ENCODE measurements at regions not wholly inside any gene's neighbourhood (a gene's known extent, or its start where the extent isn't known, plus 50 kb on each side); places are given as distances from the start of the nearest gene placed in this dataset.

GRCh38 chr15:35723120-35723847, 177.3 kb upstream of the DPH6 start:
- no peaks in the 10 kb centered on the region for H3K36me3 ChIP-seq (ENCODE audit: control insufficient read depth in 1 of 2, insufficient read depth in 2 of 2, low read depth in 1 of 2, low read length in 2 of 2)
- no peak overlapping the region for H3K23ac ChIP-seq (ENCODE audit: low read length in 2 of 2)
- no peak overlapping the region for H3K4me3 ChIP-seq (ENCODE audit: insufficient read depth in 1 of 2, low read depth in 1 of 2, low read length in 2 of 2)
- H2BK120ac ChIP-seq (ENCODE audit: low read depth, low read length): no peak overlapping the region
- no peak overlapping the region for H4K91ac ChIP-seq (ENCODE audit: low read length)
- no peak overlapping the region for H2BK15ac ChIP-seq (ENCODE audit: low read depth, poor library complexity, severe bottlenecking)
- H3K14ac ChIP-seq (ENCODE audit: low read length in 2 of 2): no peak overlapping the region
- H2BK12ac ChIP-seq (ENCODE audit: low read length in 2 of 2): peak overlapping the region in 1 of 2 experiments; percentile 3
- no peaks in the 10 kb centered on the region for H3K27me3 ChIP-seq (ENCODE audit: control insufficient read depth in 1 of 2, insufficient read depth in 1 of 2, low read length in 2 of 2)
- H4K8ac ChIP-seq (ENCODE audit: low read length): no peak overlapping the region
- no peak overlapping the region for H3K4me2 ChIP-seq (ENCODE audit: low read length, poor library complexity, severe bottlenecking)
- H2AK5ac ChIP-seq (ENCODE audit: low read length, severe bottlenecking): no peak overlapping the region
- no peak overlapping the region for H3K4ac ChIP-seq (ENCODE audit: low read depth in 1 of 2, low read length in 2 of 2)
- no peak overlapping the region for H3K27ac ChIP-seq (ENCODE audit: low read length, poor library complexity, severe bottlenecking)
- 98% methylated on average over 4 of the region's 5 CpGs for WGBS
- no peaks in the 10 kb centered on the region for H3K79me1 ChIP-seq (replicated peaks; ENCODE audit: low read length, poor library complexity, severe bottlenecking)
- H2BK5ac ChIP-seq (ENCODE audit: low read depth, low read length, poor library complexity, severe bottlenecking): no peak overlapping the region
- no peak overlapping the region for H2AFZ ChIP-seq (ENCODE audit: low read depth, low read length)
- no peaks in the 10 kb centered on the region for H3K9me3 ChIP-seq (ENCODE audit: control insufficient read depth, low read length)
- DNase-seq: no peak
- no peak overlapping the region for H3K18ac ChIP-seq (ENCODE audit: low read depth in 1 of 2, low read length in 2 of 2)
- peaks cover 3% of the 10 kb centered on the region for H3K4me1 ChIP-seq (ENCODE audit: control insufficient read depth, insufficient read depth, low read depth, low read length)
- no peak overlapping the region for H3K9ac ChIP-seq (ENCODE audit: low read length)

GRCh38 chr15:35723852-35724251, 177.9 kb upstream of the DPH6 start:
- Histone ChIP-seq H2BK5ac (ENCODE audit: low read depth, low read length, poor library complexity, severe bottlenecking) (no peak overlapping the region), H3K9ac (ENCODE audit: low read length) (no peak overlapping the region), H3K4ac (ENCODE audit: low read depth in 1 of 2, low read length in 2 of 2) (peak overlapping the region in 1 of 2 experiments; percentile 60), H3K79me1 (replicated peaks; ENCODE audit: low read length, poor library complexity, severe bottlenecking) (no peaks in the 10 kb centered on the region), H4K8ac (ENCODE audit: low read length) (peak overlapping the region; percentile 1), H3K23ac (ENCODE audit: low read length in 2 of 2) (no peak overlapping the region), H3K14ac (ENCODE audit: low read length in 2 of 2) (no peak overlapping the region), H2AFZ (ENCODE audit: low read depth, low read length) (no peak overlapping the region), H4K91ac (ENCODE audit: low read length) (peak overlapping the region; percentile 70), H2BK12ac (ENCODE audit: low read length in 2 of 2) (peak overlapping the region in 1 of 2 experiments; percentile 96), H3K4me2 (ENCODE audit: low read length, poor library complexity, severe bottlenecking) (no peak overlapping the region), H3K4me3 (ENCODE audit: insufficient read depth in 1 of 2, low read depth in 1 of 2, low read length in 2 of 2) (no peak overlapping the region), H3K36me3 (ENCODE audit: control insufficient read depth in 1 of 2, insufficient read depth in 2 of 2, low read depth in 1 of 2, low read length in 2 of 2) (no peaks in the 10 kb centered on the region), H3K9me3 (ENCODE audit: control insufficient read depth, low read length) (no peaks in the 10 kb centered on the region), H3K4me1 (ENCODE audit: control insufficient read depth, insufficient read depth, low read depth, low read length) (peaks cover 3% of the 10 kb centered on the region), H3K27ac (ENCODE audit: low read length, poor library complexity, severe bottlenecking) (peak overlapping the region; percentile 60), H2AK5ac (ENCODE audit: low read length, severe bottlenecking) (no peak overlapping the region), H3K27me3 (ENCODE audit: control insufficient read depth in 1 of 2, insufficient read depth in 1 of 2, low read length in 2 of 2) (no peaks in the 10 kb centered on the region), H3K18ac (ENCODE audit: low read depth in 1 of 2, low read length in 2 of 2) (peak overlapping the region in 1 of 2 experiments; percentile 79), H2BK120ac (ENCODE audit: low read depth, low read length) (no peak overlapping the region), H2BK15ac (ENCODE audit: low read depth, poor library complexity, severe bottlenecking) (peak overlapping the region; percentile 49)
- no peak for DNase-seq
- WGBS: 97% methylated on average over 2 of the region's 4 CpGs

GRCh38 chr15:35724626-35725025, 178.7 kb upstream of the DPH6 start:
- no peak overlapping the region for H2BK15ac ChIP-seq (ENCODE audit: low read depth, poor library complexity, severe bottlenecking)
- no peaks in the 10 kb centered on the region for H3K9me3 ChIP-seq (ENCODE audit: control insufficient read depth, low read length)
- H2AFZ ChIP-seq (ENCODE audit: low read depth, low read length): no peak overlapping the region
- H3K4me2 ChIP-seq (ENCODE audit: low read length, poor library complexity, severe bottlenecking): no peak overlapping the region
- no peak overlapping the region for H4K91ac ChIP-seq (ENCODE audit: low read length)
- no peak overlapping the region for H2BK5ac ChIP-seq (ENCODE audit: low read depth, low read length, poor library complexity, severe bottlenecking)
- H3K36me3 ChIP-seq (ENCODE audit: control insufficient read depth in 1 of 2, insufficient read depth in 2 of 2, low read depth in 1 of 2, low read length in 2 of 2): no peaks in the 10 kb centered on the region
- H4K8ac ChIP-seq (ENCODE audit: low read length): no peak overlapping the region
- H3K9ac ChIP-seq (ENCODE audit: low read length): no peak overlapping the region
- no peaks in the 10 kb centered on the region for H3K27me3 ChIP-seq (ENCODE audit: control insufficient read depth in 1 of 2, insufficient read depth in 1 of 2, low read length in 2 of 2)
- DNase-seq: no peak
- H2BK120ac ChIP-seq (ENCODE audit: low read depth, low read length): no peak overlapping the region
- no peak overlapping the region for H3K23ac ChIP-seq (ENCODE audit: low read length in 2 of 2)
- no peak overlapping the region for H2AK5ac ChIP-seq (ENCODE audit: low read length, severe bottlenecking)
- no peak overlapping the region for H3K18ac ChIP-seq (ENCODE audit: low read depth in 1 of 2, low read length in 2 of 2)
- no peak overlapping the region for H3K4me3 ChIP-seq (ENCODE audit: insufficient read depth in 1 of 2, low read depth in 1 of 2, low read length in 2 of 2)
- H2BK12ac ChIP-seq (ENCODE audit: low read length in 2 of 2): no peak overlapping the region
- H3K79me1 ChIP-seq (replicated peaks; ENCODE audit: low read length, poor library complexity, severe bottlenecking): no peaks in the 10 kb centered on the region
- no peak overlapping the region for H3K27ac ChIP-seq (ENCODE audit: low read length, poor library complexity, severe bottlenecking)
- no peak overlapping the region for H3K14ac ChIP-seq (ENCODE audit: low read length in 2 of 2)
- no peak overlapping the region for H3K4ac ChIP-seq (ENCODE audit: low read depth in 1 of 2, low read length in 2 of 2)
- peaks cover 3% of the 10 kb centered on the region for H3K4me1 ChIP-seq (ENCODE audit: control insufficient read depth, insufficient read depth, low read depth, low read length)

- Histone ChIP-seq H3K23ac (ENCODE audit: low read length in 2 of 2) (no peak overlapping the region), H2BK15ac (ENCODE audit: low read depth, poor library complexity, severe bottlenecking) (no peak overlapping the region), H2AFZ (ENCODE audit: low read depth, low read length) (no peak overlapping the region), H3K9me3 (ENCODE audit: control insufficient read depth, low read length) (no peaks in the 10 kb centered on the region), H2AK5ac (ENCODE audit: low read length, severe bottlenecking) (no peak overlapping the region), H3K4me3 (ENCODE audit: insufficient read depth in 1 of 2, low read depth in 1 of 2, low read length in 2 of 2) (no peak overlapping the region), H3K4me1 (ENCODE audit: control insufficient read depth, insufficient read depth, low read depth, low read length) (peaks cover 3% of the 10 kb centered on the region), H3K18ac (ENCODE audit: low read depth in 1 of 2, low read length in 2 of 2) (no peak overlapping the region), H2BK12ac (ENCODE audit: low read length in 2 of 2) (no peak overlapping the region), H3K27me3 (ENCODE audit: control insufficient read depth in 1 of 2, insufficient read depth in 1 of 2, low read length in 2 of 2) (no peaks in the 10 kb centered on the region), H3K4me2 (ENCODE audit: low read length, poor library complexity, severe bottlenecking) (no peak overlapping the region), H3K4ac (ENCODE audit: low read depth in 1 of 2, low read length in 2 of 2) (no peak overlapping the region), H3K27ac (ENCODE audit: low read length, poor library complexity, severe bottlenecking) (no peak overlapping the region), H2BK5ac (ENCODE audit: low read depth, low read length, poor library complexity, severe bottlenecking) (no peak overlapping the region), H3K14ac (ENCODE audit: low read length in 2 of 2) (no peak overlapping the region), H3K9ac (ENCODE audit: low read length) (no peak overlapping the region), H4K91ac (ENCODE audit: low read length) (no peak overlapping the region), H3K36me3 (ENCODE audit: control insufficient read depth in 1 of 2, insufficient read depth in 2 of 2, low read depth in 1 of 2, low read length in 2 of 2) (no peaks in the 10 kb centered on the region), H2BK120ac (ENCODE audit: low read depth, low read length) (no peak overlapping the region), H4K8ac (ENCODE audit: low read length) (no peak overlapping the region), H3K79me1 (replicated peaks; ENCODE audit: low read length, poor library complexity, severe bottlenecking) (no peaks in the 10 kb centered on the region)
- peak; percentile 68 for DNase-seq
- 44% methylated on average over 3 of the region's 3 CpGs for WGBS
These were observed 179.4 kb upstream of the DPH6 start for GRCh38 chr15:35725353-35725752.
